ENCODE measurements at regions not wholly inside any gene's neighbourhood (a gene's known extent, or its start where the extent isn't known, plus 50 kb on each side); places are given as distances from the start of the nearest gene placed in this dataset.

DNA sequence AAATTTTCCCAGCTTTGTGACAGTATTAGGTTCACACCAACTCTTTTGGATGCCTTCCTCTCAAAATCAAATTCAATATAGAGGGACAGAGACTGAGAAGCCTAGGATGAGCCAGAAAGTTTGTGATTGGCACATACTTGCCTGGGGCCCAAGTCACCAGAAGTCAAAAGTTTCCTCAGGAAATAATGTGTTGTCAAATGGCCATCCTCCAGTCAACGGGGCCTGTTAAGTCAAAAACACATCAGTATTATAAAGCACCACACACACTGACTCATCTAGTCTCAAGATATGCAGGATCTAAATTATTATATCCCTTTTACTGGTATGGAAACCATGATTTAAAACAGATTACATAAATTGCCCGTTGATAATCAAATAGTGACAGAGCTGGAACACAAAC, 158.1 kb downstream of the AHR start:
- H3K27ac ChIP-seq: no peak overlapping the region
- TF ChIP-seq, protein P1, sequence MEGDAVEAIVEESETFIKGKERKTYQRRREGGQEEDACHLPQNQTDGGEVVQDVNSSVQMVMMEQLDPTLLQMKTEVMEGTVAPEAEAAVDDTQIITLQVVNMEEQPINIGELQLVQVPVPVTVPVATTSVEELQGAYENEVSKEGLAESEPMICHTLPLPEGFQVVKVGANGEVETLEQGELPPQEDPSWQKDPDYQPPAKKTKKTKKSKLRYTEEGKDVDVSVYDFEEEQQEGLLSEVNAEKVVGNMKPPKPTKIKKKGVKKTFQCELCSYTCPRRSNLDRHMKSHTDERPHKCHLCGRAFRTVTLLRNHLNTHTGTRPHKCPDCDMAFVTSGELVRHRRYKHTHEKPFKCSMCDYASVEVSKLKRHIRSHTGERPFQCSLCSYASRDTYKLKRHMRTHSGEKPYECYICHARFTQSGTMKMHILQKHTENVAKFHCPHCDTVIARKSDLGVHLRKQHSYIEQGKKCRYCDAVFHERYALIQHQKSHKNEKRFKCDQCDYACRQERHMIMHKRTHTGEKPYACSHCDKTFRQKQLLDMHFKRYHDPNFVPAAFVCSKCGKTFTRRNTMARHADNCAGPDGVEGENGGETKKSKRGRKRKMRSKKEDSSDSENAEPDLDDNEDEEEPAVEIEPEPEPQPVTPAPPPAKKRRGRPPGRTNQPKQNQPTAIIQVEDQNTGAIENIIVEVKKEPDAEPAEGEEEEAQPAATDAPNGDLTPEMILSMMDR (conservative IDR thresholded peaks at IDR 0.05): no peak
- TF ChIP-seq ZFX (IDR thresholded peaks at IDR 0.05): no peak

DNA sequence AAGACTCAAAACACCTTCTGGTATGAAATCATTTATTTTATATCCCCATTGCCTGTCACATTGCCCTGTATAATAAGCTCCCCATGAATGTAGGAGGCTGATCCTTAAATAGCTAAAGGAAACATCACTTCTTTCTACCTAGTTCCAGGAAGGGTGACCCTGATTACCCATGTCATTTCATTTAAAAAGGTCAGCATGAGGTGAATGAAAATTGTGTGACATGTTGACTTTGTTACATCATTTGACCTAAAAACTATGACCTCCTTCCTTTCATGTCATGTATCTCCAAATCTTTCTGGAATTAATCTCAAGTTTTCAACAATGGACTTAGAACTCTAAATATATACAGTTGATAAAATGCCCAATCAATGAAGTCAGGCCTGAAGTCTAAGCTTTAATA, 161.5 kb downstream of the AHR start:
- no peak overlapping the region for H3K27ac ChIP-seq
- TF ChIP-seq ZFX (IDR thresholded peaks at IDR 0.05): no peak
- TF ChIP-seq, protein P1 (conservative IDR thresholded peaks at IDR 0.05): no peak

DNA sequence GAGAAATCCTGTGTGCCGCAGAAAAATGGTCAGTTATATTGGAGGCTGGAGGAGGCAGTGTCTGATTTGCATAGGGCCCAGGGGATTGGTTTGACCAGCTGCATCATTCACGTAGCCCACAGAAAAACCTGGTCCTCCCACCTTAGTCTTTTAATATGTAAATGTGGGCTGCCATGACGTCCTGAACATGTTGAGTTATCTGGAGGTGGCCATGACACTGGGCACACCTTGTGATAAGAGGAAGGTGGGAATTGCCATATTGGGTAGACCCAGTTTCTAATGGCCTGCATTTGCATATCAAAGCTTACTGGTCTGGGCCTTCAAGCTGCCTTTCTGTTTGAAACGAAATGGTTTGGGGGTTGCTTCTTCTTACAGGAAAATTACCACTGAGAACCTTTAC, 162.2 kb downstream of the AHR start:
- H3K27ac ChIP-seq: no peak overlapping the region
- TF ChIP-seq, protein P1 (conservative IDR thresholded peaks at IDR 0.05): no peak
- TF ChIP-seq ZFX (IDR thresholded peaks at IDR 0.05): no peak

DNA sequence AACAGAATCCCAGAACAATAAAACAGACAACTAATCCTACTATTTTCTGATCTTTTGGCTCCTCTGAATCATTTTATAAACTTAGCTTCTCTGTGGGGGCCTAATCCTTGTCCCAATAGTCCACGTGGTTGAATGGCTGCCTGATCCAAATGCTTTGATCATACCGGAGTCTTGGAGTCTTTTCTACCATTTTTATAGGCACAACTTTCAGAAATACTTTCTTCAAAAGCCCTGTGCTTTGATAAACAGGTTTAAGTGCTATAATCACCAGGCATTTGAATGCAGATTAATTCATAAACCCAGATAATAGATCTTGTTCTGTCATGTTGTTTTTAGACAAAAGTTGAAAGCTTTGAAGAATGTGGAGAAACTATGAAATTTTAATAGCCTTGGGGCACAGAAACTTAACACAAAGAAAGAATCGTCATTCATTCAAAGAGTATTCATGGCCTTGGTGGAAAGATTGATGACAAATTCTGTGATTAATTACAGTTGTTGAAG, 163.7 kb downstream of the AHR start:
- TF ChIP-seq, protein P1 (conservative IDR thresholded peaks at IDR 0.05): no peak
- no peak for TF ChIP-seq ZFX (IDR thresholded peaks at IDR 0.05)
- H3K27ac ChIP-seq: no peak overlapping the region

DNA sequence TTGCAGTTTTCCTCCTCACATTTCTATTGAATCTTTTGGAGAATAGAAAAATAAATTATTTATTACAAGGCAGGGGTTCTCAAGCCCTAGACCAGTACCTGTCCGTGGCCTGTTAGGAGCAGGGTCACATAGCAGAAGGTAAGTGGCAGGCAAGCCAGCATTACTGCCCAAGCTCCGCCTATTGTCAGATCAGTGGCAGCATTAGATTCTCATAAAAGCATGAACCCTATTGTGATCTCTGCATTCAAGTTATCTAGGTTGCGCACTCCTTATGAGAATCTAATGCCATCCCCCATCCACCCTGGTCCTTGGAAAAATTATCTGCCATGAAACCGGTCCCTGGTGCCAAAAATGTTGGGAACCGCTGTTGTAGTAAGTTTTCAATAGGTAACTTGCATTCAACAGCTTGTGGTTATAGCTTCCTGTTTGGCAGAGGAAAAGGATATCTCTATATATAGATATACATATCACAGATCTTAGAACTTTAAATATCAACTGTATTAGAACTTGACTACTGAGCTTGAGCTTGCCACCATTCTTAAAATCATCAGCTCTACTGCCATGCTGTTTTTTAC, 165.1 kb downstream of the AHR start:
- H3K27ac ChIP-seq: no peak overlapping the region
- TF ChIP-seq, protein P1 (conservative IDR thresholded peaks at IDR 0.05): no peak
- TF ChIP-seq ZFX (IDR thresholded peaks at IDR 0.05): no peak

DNA sequence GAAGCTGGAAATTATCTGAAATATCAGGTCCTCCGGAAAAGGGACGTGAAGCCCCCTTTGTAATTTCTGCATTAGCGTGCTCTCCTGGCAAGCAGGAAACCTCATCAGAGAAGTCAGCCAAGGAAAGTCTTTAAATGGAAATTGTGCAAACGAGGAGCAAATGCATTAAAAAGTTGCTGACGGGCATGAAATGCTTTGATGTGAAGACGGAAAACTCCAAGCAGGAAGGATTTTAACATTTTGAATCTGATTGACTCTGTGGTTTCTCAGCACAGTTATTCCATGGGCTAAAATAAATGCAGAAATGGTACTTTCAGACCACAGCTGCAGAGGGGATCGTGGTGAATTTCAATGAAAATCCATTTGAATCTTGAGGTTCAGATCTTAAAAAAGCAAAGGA, 167.8 kb downstream of the AHR start:
- H3K27ac ChIP-seq: no peak overlapping the region

DNA sequence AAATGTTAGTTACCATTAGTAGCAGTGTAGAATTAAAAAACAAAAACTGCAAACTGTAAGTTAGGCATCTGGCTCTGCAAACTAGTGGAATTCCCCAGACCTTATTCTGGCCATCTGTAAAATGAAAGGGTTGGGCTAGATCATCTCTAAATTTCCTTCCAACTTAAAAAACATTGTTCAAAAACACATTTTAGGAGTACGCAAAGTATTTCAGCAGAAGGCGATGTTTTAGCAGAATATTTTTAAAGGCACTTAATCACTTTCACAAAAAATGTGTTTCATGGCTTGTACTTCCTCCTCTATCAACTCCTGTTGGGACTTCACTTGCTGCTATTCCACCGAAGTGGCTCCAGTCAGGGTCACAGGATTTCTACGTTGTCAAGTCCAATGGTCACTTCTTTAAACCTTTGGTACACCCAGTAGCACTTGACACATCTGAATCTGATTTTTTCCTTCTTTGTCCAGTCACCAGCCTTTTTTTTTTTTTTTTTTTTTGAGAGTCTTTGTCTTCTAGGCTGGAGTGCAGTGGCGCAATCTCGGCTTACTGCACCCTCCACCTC, 169.0 kb downstream of the AHR start:
- no peak overlapping the region for H3K27ac ChIP-seq
- TF ChIP-seq, protein P1 (conservative IDR thresholded peaks at IDR 0.05): no peak
- no peak for TF ChIP-seq ZFX (IDR thresholded peaks at IDR 0.05)

More for the DNA sequence above, 167.8 kb downstream of the AHR start:
- TF ChIP-seq ZFX (IDR thresholded peaks at IDR 0.05): no peak
- TF ChIP-seq, protein P1 (conservative IDR thresholded peaks at IDR 0.05): no peak
